SU-DHL-6 (cell line): ENCODE measurements at regions not wholly inside any gene's neighbourhood (a gene's known extent, or its start where the extent isn't known, plus 50 kb on each side); places are given as distances from the start of the nearest gene placed in this dataset.

Source experiments
- CTCF ChIP-seq: fragments of 200-600 bp; sonication (generic); IDR thresholded peaks from one replicate; pipeline ENCODE4 v1.5.1; 2017; ENCODE audit warnings: antibody characterized with exemption, mild to moderate bottlenecking, low read length, moderate library complexity; ENCODE audit not compliant: insufficient read depth, poor library complexity, severe bottlenecking
- EZH2phosphoT487 ChIP-seq: fragments of 200-600 bp; sonication (generic), shearing (Covaris generic); conservative IDR thresholded peaks from 2 replicates; pipeline ENCODE4 v1.6.1; 2018; ENCODE audit warnings: mild to moderate bottlenecking, antibody characterized with exemption, low read length, moderate library complexity, mixed read lengths

DNA sequence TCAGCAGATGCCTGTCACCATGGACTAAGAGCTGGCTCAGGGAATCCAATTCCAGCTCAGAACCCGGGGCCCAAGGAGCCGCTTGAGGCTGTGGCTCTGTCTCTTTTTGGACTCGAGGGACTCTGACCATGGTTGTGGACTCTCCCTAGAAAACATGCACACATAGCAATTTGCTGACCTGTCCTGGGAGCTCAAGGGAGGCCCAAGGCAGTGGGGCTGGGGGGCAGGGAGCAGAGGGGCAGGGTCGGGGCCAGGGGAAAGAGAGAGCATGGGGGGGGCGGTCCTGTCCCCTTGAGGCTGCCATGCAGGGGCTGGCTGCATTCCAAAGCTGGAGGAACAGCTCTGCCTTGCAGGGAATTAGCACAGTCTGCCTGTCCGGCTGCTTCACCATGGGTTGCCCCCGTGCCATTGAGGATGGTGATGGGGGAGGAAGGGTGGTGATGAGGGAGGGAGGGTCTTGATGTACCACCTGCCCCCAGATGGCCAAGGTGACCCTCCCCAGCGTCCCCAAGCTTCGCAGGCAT, 190.1 kb downstream of the GOLGA6L6 start:
- TF ChIP-seq CTCF (no peak), EZH2phosphoT487 (no peak)
